B cell (primary cell): ENCODE measurements at regions not wholly inside any gene's neighbourhood (a gene's known extent, or its start where the extent isn't known, plus 50 kb on each side); places are given as distances from the start of the nearest gene placed in this dataset.

Source experiments
- ATAC-seq: fragments of 200-7000 bp; cut with Tn5 transposase; one replicate; pipeline ENCODE4 v1.10.0; 2021; ENCODE audit warnings: low read depth, mild to moderate bottlenecking, moderate number of reproducible peaks, moderate library complexity
- CTCF ChIA-PET: fragments of 350-600 bp; sonication (Branson Sonifier 250); formaldehyde crosslinking; loops from one replicate; lab custom pipeline; 2021; ENCODE audit warnings: antibody characterized with exemption, inconsistent platforms; lab: Charles Lee
- POLR2A ChIA-PET: fragments of 350-600 bp; sonication (Branson Sonifier 250); formaldehyde crosslinking; loops from one replicate; lab custom pipeline; 2021; ENCODE audit warnings: antibody characterized with exemption; lab: Charles Lee
- DNase-seq: peaks from one replicate; pipeline ENCODE4 v3.0.0; 2013
- H2AFZ ChIP-seq: 2 replicates; pipeline ENCODE4 v1.6.1; 2012; ENCODE audit warnings: mild to moderate bottlenecking, low read depth, low read length; ENCODE audit not compliant: insufficient read depth, poor library complexity, severe bottlenecking
- H3K27ac ChIP-seq, 2 donors: 1 replicate in 1 of 2; 2 replicates in 1 of 2; pipeline ENCODE4 v1.5.1; 2012 to 2013; ENCODE audit warnings: low read length in 2 of 2, mild to moderate bottlenecking in 2 of 2, moderate library complexity in 1 of 2
- H3K27me3 ChIP-seq, 4 experiments: fragments of 200-600 bp in 1 of 4; sonication (generic) in 1 of 4; replicated peaks in 1 of 4; 1 replicate in 2 of 4; 2 replicates in 2 of 4; pipeline versions ENCODE4 v1.6.1 to v1.7.0; 2013 to 2016; ENCODE audit warnings: low read length in 3 of 4, mild to moderate bottlenecking in 2 of 4, mixed read lengths in 1 of 4, moderate library complexity in 1 of 4; ENCODE audit not compliant: insufficient read depth in 4 of 4, control insufficient read depth in 3 of 4; ENCODE audit errors: control extremely low read depth in 1 of 4
- H3K36me3 ChIP-seq, 2 experiments: replicated peaks in 1 of 2; 1 replicate in 1 of 2; 2 replicates in 1 of 2; pipeline versions ENCODE4 v1.6.1 to v1.7.1; 2013; ENCODE audit warnings: low read length in 1 of 2; ENCODE audit not compliant: insufficient read depth in 2 of 2, control insufficient read depth in 1 of 2; ENCODE audit errors: control extremely low read depth in 1 of 2, extremely low read depth in 1 of 2
- H3K4me1 ChIP-seq, 2 donors: fragments of 200-600 bp in 1 of 2; sonication (generic) in 1 of 2; 1 replicate in 1 of 2; 2 replicates in 1 of 2; pipeline versions ENCODE4 v1.5.1 to v1.6.1; 2013 to 2017; ENCODE audit warnings: low read length in 2 of 2; ENCODE audit not compliant: control insufficient read depth in 2 of 2, insufficient read depth in 2 of 2
- H3K4me2 ChIP-seq: replicated peaks from 2 replicates; pipeline ENCODE3; 2012; ENCODE audit warnings: mild to moderate bottlenecking, low read depth, low read length; ENCODE audit not compliant: poor library complexity, severe bottlenecking
- H3K4me3 ChIP-seq, 5 experiments: fragments of 200-600 bp in 1 of 5; sonication (generic) in 1 of 5; 1 replicate in 3 of 5; 2 replicates in 2 of 5; pipeline versions ENCODE4 v1.5.1 to v1.7.0; 2011 to 2016; ENCODE audit warnings: low read length in 4 of 5, mild to moderate bottlenecking in 4 of 5, low read depth in 2 of 5, control low read depth in 1 of 5, moderate library complexity in 1 of 5; ENCODE audit not compliant: insufficient read depth in 1 of 5; ENCODE audit errors: control extremely low read depth in 1 of 5, extremely low read depth in 1 of 5
- H3K79me2 ChIP-seq: fragments of 200-600 bp; sonication (generic); one replicate; pipeline ENCODE4 v1.6.0; 2016; ENCODE audit warnings: low read length; ENCODE audit not compliant: control insufficient read depth, insufficient read depth
- H3K9ac ChIP-seq: fragments of 200-600 bp; sonication (generic); 2 replicates; pipeline ENCODE4 v1.6.1; 2017; ENCODE audit warnings: mild to moderate bottlenecking, low read length, moderate library complexity
- H3K9me3 ChIP-seq, 3 donors: one replicate each; pipeline versions ENCODE4 v1.6.1 to v1.7.1; 2013; ENCODE audit warnings: low read length in 2 of 3; ENCODE audit not compliant: control insufficient read depth in 2 of 3, insufficient read depth in 1 of 3; ENCODE audit errors: control extremely low read depth in 1 of 3
- H4K20me1 ChIP-seq: 2 replicates; pipeline ENCODE4 v1.6.0; 2012; ENCODE audit warnings: mild to moderate bottlenecking, low read length; ENCODE audit not compliant: insufficient read depth, control insufficient read depth, poor library complexity, severe bottlenecking
- H3K27ac Mint-ChIP-seq: one replicate; pipeline ENCODE4 v1.8.0; 2021; ENCODE audit warnings: mixed read lengths
- H3K27me3 Mint-ChIP-seq: one replicate; pipeline ENCODE4 v1.8.0; 2021; ENCODE audit warnings: mixed read lengths
- H3K4me1 Mint-ChIP-seq: one replicate; pipeline ENCODE4 v1.8.0; 2021; ENCODE audit warnings: mixed read lengths
- H3K4me3 Mint-ChIP-seq: one replicate; pipeline ENCODE4 v1.8.0; 2021; ENCODE audit warnings: mixed read lengths
- H3K9me3 Mint-ChIP-seq: one replicate; pipeline ENCODE4 v1.8.0; 2022; ENCODE audit warnings: mixed read lengths; ENCODE audit not compliant: insufficient read depth
- CTCF ChIP-seq: fragments of 200-600 bp; IDR thresholded peaks from one replicate; pipeline ENCODE4 v1.8.0; 2022; ENCODE audit warnings: antibody characterized with exemption, mild to moderate bottlenecking
- EZH2 ChIP-seq: IDR thresholded peaks from 2 replicates; pipeline ENCODE4 v1.6.1; 2012; ENCODE audit warnings: borderline replicate concordance, low read depth, mild to moderate bottlenecking, moderate library complexity, low read length; ENCODE audit not compliant: insufficient read depth, poor library complexity, severe bottlenecking
- WGBS: methylation state at CpG from one replicate; pipeline ENCODE4 v1.1.5; 2013; ENCODE audit warnings: missing lambda C conversion rate; ENCODE audit not compliant: insufficient coverage; 5-methylcytosine and 5-hydroxymethylcytosine counted together
- intact Hi-C: fragments of 100-400 bp; cut with micrococcal nuclease; formaldehyde crosslinking; loops from one replicate; pipeline ENCODE4 v1.10.0; 2022

- H2AFZ ChIP-seq: no peak overlapping the region
These were observed 68.1 kb upstream of the ITPRID1 start for GRCh38 chr7:31445686-31446355.

More at GRCh38 chr7:31445686-31446355, 68.1 kb upstream of the ITPRID1 start:
- H3K36me3 ChIP-seq: no peaks in the 10 kb centered on the region
- 92% methylated on average over 2 of the region's 7 CpGs for WGBS
- TF ChIP-seq EZH2 (no peak), CTCF (no peak)
- no peaks in the 10 kb centered on the region for H4K20me1 ChIP-seq
- H3K4me1 ChIP-seq: no peaks in the 10 kb centered on the region
- CTCF ChIA-PET: interaction anchor here (0.8 to 1.4 kb wide), 3 partner anchors 11 to 288 kb away, joined by 3 read pairs; no protein-coding TSS in a partner anchor
- H3K9ac ChIP-seq: no peak overlapping the region
- Mint-ChIP-seq H3K27me3 (peaks cover 3% of the 10 kb centered on the region), H3K9me3 (no peaks in the 10 kb centered on the region), H3K27ac (no peak overlapping the region), H3K4me1 (no peaks in the 10 kb centered on the region), H3K4me3 (no peak overlapping the region)
- no peak overlapping the region for H3K4me3 ChIP-seq
- intact Hi-C loops: no loop called here
- no peak overlapping the region for H3K4me2 ChIP-seq
- ATAC-seq: no peak
- POLR2A ChIA-PET: no interaction called here
- no peaks in the 10 kb centered on the region for H3K27me3 ChIP-seq
- DNase-seq: no peak
- H3K79me2 ChIP-seq: no peaks in the 10 kb centered on the region
- H3K9me3 ChIP-seq: no peaks in the 10 kb centered on the region
- no peak overlapping the region for H3K27ac ChIP-seq
